DMS79 treated with DMSO at 0.1 percent for 48 hours (cell line): ENCODE measurements at regions not wholly inside any gene's neighbourhood (a gene's known extent, or its start where the extent isn't known, plus 50 kb on each side); places are given as distances from the start of the nearest gene placed in this dataset.

Experiments used
- DNase-seq: peaks from one replicate; lab custom pipeline; 2025; lab: John Stamatoyannopoulos, UW

- DNase-seq = peak; percentile 75
Measured at GRCh38 chr2:105150231-105150630, 91.3 kb upstream of the GPR45 start.

- DNase-seq = no peak
Measured at GRCh38 chr2:105154119-105154818, 87.3 kb upstream of the GPR45 start.

DNA sequence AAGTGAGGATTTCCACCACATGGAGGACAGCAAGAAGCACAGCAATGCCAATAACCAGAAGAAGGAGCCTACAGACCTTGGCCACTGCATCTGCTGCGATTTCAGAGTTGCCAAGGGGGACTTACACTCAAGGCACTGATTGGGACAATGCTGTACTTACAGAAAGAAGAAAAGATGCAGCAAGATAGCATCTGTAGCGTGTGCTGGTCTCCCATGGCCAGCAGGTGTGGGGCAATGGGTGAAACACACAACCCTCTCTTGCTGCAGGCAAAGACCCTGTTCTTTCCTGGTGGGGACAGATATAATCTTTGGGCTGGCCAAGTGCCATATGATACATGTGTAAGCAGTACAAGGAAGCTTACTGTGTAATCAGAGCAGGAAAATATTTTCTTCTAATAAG, 85.4 kb upstream of the GPR45 start:
- no peak for DNase-seq

- no peak for DNase-seq
Measured at GRCh38 chr2:105158002-105158401, 83.5 kb upstream of the GPR45 start.

- no peak for DNase-seq
Measured at GRCh38 chr2:105166688-105167087, 74.9 kb upstream of the GPR45 start.

GRCh38 chr2:105168543-105168942, 73.0 kb upstream of the GPR45 start:
- DNase-seq = no peak

DNA sequence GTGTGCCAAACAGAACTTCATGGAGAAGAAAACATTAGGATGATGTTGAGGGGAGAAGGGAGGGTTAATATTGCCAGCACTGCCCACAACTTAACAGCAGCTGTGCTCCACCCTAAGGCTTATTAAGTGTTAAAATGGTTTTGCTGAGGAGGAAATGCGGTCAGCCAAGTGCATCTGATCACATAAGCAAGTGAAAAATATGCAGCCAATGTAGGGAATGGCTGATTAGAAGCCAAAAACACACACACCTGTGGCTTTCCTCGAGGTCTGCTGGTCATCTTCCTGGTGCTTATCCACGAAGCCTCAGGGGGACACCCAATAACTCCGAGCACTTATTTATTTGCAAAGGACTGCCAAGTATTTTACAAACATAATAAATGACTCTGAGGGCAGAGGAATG, 66.3 kb upstream of the GPR45 start:
- peak; percentile 28 for DNase-seq

DNA sequence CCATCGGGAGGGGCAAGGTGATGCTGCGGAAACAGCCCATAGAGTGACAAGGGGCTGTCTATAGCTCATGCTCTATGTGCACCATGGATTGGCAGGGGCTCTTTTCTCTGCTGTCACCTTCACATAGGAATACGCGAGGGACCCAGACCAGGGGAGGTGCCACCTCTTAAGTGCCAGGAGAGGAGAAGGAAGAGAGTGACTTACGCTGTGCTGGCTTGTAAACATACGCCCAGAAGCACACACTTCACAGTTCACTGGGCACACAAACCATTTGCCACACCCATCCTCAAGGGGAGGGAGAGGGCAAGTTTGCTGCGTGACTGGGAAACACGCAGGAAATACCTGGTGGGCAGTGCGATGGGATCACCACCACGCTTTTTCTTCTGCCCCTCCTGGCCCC, 65.1 kb upstream of the GPR45 start:
- peak; percentile 40 for DNase-seq

DNA sequence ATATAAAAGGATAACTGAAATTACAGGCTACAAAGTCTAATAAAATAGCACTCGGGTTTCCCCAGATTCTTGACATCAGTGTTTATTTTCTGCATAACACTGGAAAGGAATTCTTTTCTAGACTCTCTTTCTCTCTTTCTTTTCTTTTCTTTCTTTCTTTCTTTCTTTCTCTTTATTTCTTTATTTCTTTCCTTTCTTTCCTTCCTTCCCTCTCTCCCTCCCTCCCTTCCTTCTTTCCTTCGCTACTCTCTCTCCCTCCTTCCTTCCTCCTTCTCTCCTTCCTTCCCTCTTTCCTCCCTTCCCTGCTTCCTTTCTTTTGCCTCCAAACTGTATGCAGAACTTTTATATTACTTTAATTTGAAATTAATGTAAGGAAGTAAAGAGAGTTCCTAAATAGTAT, 64.5 kb upstream of the GPR45 start:
- DNase-seq = no peak

DNA sequence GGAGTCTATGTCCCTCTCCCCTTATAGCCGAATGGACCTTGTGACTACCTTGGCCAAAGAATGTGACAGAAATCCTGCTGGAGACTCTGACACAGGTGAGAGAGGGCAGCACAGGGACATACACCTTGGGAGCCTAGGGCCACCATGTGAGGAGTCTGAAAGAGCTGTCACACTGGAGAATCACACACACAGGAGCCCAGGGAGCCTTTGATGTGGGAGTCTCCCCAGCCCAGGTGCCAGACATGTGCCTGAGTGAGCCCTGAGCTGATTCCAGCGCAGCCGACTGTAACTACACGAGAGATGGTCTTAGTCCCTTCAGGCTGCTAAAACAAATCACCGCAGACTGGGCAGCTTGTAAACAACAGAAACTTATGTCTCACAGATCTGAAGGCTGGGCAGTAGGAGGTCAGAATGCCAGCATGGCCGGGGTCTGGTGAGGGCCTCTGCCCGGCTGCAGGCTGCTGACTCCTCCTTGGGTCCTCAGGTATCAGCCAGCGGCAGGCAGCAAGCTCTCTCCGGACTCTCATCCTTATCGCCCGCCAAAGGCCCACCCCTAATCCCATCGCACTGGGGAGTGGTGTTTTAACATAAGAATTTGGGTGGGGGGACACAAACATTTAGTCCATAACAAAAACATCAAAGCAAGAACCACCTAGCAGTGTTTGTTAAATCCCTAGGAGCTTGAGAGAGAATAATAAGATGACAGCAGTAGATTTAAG, 63.8 kb upstream of the GPR45 start:
- no peak for DNase-seq

DNA sequence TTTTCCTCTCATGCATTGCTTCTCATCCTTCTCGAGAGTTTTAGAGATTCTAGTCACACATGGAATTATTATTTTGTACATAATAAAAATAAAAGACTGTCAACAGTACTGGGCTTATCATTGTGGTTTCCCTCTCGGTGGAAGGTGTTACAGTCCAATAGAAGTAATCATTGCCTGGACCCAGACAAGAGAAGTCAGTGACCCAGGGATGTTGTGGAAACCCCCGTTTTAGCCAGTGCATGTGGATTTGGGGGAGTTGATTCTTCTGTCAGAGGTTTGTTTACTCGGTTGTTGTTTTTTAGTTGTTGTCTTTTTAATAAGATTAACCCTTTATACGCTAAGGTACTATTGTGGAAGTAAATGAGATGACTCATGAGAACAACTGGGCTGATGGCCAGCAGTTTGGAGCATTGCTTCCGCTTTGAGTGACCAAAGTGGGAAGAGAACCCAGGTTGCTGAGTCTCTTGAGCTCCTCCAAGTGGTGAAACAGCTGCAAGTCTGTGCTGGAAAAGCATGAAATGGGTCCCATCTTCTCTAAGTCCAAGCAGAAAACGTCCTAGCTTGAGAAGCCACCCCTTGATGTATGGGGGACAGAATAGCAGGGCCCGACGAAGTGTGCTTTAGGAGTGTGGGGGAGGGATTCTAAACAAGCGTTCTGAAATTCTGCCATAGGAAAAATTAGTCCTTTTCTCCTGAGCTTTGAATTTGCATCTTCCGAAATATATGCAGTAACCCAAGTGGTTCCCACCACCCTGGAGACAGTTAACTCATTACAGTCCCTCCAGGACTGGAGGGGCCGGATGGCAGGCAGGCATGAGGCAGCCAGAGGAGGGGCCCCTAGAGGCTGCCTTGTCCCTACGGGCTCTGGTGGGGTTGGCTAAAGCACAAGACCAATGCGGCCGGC, 61.8 kb upstream of the GPR45 start:
- DNase-seq = peak; percentile 59

DNA sequence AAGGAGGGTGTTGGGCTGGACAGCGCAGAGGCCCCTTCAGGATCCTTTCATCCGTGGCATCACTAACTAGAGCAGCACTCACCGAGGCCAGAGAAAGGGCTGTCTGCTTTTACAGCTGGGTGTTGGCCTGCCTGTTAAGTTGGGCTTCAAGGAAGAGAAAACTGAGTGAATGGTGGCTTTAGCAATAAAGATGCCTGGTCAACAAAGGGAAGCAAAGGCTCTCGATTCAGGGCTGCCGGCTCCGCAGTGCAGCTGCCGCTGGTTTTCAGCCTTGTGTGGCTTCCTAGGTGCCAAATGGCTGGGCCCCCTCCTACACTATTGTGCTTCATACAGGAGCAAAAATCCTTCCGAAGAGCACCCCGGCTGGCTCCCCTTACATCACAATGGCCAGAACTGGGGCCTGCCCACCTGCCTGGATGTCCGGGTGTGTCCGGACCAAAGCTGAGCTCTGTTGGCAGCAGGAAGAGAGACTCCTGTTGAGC, 61.0 kb upstream of the GPR45 start:
- DNase-seq = peak; percentile 60

DNA sequence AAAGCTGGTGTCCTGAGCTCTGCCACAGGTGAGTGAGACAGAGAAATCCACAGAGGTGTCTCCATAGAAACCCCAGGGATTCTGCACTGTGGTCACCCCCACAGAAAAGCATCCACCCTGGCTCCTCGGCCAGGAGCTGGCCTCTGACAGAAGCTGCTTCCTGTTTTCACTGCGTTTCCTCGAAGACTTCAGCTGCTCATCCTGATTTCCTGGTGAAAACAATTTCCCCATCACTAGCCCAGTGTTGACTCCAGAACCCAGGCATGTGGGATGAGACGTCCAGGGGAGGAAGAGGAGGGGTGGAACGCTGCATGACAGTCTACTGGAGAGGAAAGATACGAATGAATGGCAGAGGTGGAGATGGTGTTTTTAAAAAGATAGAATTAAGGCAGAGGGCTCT, 60.3 kb upstream of the GPR45 start:
- no peak for DNase-seq

DNA sequence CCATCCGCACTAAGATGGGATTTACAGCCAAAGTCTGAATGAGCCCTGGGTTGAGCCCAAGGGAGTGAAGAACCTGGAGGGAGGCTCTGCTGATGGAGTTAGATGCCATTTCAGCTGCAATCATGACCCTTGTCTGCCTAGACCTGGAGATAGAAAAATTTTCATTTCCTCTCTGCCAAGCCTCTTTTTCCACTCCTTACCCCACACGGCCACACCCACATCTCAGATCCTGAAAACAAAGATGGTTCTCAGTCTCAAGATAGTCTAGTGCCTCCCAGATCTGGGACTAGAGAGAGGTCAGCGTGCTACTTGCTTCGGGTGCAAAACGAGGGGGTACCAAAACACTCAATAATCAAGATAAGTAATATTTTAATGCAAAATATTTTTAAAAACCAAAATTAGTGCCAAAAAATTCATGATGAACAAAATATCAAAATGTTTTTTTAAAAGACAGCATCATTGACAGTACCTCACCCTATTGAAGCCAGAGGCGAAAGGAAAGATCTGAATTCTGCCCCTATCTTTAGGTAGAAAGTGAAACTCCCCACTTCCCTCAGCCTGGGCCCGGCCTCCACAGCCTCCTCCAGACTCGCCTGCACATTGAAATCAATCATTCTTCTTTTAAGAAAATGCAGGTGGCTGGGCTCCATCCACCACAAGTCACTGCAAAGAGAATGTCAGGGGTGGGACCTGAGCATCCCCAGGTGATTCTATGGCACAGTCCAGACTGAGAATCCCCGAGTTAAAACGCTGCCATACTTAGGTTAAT, 57.8 kb upstream of the GPR45 start:
- no peak for DNase-seq

DNA sequence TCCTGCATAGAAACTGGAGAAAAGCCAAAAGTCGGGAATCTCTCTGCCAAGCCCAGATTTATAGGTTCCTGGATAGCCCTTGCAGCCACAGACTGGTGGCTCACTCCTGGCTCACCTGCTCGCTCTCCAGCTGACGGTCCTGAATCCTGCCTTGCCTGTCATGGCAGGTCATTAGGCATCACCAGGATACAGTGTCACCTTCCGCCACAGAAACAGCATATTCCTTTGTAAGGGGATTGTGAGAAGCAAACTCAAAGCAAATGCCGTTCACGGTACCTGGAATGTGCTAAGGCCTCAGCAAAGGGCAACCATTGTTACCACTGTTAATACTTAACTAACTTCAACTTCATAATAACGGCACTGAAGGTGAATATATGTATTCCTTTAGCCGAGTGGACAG, 57.1 kb upstream of the GPR45 start:
- DNase-seq = no peak

- no peak for DNase-seq
Measured at GRCh38 chr2:105186967-105187498, 54.5 kb upstream of the GPR45 start.

- DNase-seq = no peak
Measured at GRCh38 chr2:105187531-105187930, 54.0 kb upstream of the GPR45 start.

DNA sequence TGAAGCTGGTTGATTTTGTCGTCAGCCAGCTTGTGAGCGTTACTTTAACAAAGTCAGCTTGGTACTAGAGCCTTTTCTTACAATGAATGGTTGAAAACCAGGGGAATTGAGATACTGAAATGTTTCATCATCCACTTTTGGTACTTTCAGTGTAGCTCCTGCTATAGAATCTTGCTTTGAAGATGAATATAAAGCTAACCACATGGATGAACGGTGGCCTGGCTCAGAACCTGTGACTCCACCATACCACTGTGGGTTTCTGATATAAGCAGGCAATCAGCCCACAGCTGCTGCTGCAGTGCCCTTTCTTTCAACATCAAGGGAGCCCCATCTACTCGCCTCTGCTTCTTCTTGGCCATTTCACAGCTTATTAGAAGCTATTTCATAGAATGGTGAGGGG, 53.2 kb upstream of the GPR45 start:
- DNase-seq = no peak
